HG03039 (cell line): ENCODE measurements at regions not wholly inside any gene's neighbourhood (a gene's known extent, or its start where the extent isn't known, plus 50 kb on each side); places are given as distances from the start of the nearest gene placed in this dataset.

Experiments
- ATAC-seq: cut with Tn5 transposase; IDR thresholded peaks from one replicate; pipeline ENCODE4 v1.9.1; 2021; ENCODE audit warnings: mild to moderate bottlenecking, moderate library complexity; ENCODE audit not compliant: unreplicated experiment

- no peak for ATAC-seq
Observed at GRCh38 chr4:155077452-155078229, 130.8 kb upstream of the NPY2R start.

DNA sequence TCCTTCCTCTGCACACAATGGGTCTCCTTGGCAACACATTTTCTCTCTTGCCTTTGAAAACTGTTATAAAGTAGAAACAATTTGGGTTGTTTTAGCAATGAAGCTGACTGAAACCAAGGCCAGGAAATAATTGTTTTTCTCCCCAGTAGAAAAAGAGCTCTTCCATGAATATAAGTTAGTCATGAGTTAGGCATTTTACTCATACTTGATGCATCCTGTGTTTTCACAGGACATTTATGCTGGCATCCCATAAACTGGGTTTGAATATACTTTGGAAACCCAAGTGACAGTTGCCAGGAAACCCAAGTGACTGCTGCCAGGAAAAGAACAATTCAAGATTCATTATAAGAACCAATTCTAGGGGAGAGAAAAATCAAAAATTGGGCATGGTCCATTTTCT lies 128.6 kb upstream of the NPY2R start:
- no peak for ATAC-seq

GRCh38 chr4:155081222-155081621 lies 127.2 kb upstream of the NPY2R start:
- ATAC-seq = no peak

GRCh38 chr4:155085843-155086530 lies 122.4 kb upstream of the NPY2R start:
- ATAC-seq = no peak

DNA sequence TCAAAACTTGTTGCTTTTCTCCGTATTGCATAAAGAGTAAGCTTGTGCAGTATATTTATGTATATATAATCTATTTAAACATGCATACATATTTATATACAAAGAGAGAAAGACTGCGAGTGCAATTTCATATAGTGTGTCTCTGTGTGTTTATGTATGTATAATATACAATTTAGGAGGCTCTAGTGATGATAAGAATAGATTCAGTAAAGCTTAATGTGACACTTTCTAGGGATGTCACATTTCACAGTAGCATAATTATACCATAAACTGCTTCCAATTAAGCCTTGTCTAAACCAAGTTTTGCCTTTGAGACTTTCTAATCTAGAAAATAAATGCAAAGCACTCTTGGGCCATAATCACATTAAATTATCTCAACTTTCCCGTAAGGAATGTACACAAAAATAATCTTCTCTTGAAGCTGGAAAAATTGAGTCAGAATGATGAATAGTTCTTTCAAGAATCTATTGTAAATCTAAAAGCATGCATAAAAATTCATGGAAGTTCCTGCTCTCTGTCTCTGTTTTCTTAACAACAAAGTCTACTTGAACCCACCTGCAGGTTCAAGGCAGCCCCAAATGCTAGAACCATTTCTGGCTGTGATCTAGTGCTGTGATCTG lies 114.1 kb upstream of the NPY2R start:
- ATAC-seq = no peak

- ATAC-seq = no peak
Observed at GRCh38 chr4:155099231-155099630, 109.2 kb upstream of the NPY2R start.

DNA sequence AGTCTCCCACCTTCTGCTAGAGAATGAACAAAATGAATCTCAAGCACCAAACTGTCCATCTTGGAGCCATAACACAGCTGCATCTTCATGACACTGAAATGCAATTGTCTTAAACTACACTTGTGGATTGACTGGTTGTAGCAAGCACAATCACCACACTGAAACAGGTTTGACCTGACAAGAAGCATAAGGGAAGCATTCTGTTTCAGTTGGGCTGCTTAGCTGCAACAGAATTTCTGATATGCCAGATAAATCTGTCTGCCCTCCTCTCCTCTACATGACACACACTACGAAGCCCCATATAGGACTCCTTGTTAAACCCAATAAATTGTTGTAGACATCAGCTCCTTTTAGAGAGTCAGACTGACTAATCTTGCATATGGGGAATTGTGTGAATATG lies 101.8 kb upstream of the NPY2R start:
- no peak for ATAC-seq

DNA sequence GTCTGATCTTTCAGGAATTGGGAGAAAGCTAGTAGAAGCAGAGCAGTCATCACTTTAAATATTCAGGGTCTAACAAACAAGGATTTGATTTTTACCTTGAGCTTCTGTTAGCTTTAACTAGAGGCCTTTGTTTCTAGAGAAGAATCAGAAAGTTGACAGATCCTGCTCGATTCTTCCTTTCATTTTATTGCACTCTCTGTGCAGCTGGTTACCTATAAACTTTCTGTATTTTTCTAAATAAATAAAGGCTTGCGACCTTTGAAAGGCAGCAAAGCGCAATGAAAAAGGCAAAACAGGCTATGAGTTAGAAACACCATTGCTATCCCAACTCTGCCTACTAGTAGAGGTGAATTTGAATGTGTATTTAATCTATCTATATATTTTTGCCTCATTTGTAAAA lies 101.4 kb upstream of the NPY2R start:
- no peak for ATAC-seq

DNA sequence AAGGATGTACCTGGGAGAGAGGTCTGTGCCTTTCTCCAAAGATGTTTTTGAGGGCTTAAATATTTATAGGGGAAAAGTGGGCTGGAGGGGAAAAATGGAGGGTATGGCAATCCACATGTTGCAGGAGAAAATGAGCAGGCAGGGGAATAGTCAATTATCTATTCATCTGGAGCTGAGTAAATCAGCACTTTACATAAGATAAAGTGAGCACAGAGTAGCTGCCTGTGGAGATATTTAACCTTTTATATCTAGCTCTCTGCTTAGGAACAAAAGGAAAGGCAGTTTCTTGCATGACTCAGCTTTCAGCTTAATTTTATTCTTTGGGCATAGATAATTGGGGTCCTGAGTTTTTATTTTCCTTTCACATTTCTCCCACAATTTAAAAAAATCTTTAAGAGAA lies 93.6 kb upstream of the NPY2R start:
- no peak for ATAC-seq

DNA sequence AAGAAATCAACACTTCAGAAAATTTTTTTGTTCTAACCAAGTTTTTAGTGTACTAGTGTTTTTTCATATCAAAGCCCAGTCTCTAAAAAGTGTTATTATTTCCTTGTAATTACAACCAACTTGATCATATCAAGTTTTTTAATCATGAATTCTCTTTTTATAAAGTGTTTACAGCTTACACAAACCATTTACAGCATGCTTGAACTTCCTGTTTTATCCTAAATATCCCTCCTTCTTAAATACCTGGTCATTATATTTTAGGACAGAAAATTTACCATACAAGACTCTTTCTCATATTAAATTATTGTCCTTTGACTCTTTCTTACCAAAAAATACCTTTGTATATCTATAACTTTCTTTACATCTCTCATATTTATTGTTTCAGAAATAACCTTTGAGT lies 89.4 kb upstream of the NPY2R start:
- ATAC-seq = no peak

DNA sequence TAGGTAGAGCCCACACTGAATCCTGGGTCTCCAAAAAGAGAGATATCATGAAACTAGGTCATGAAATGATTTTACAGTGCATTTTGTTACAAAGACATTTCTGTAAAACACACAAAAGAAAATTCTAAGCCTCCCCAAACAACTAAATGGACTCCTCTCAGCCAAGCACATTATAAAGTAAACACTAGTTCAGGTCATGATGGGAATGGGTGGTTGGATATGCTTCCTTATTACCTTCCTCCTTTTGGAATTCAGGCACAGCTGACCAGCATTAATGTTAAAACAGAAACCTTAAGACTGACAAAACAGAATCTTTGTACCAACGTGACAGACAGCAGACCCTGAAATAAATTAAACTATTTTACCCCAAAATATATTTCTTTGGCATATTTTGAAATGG lies 87.9 kb upstream of the NPY2R start:
- no peak for ATAC-seq

DNA sequence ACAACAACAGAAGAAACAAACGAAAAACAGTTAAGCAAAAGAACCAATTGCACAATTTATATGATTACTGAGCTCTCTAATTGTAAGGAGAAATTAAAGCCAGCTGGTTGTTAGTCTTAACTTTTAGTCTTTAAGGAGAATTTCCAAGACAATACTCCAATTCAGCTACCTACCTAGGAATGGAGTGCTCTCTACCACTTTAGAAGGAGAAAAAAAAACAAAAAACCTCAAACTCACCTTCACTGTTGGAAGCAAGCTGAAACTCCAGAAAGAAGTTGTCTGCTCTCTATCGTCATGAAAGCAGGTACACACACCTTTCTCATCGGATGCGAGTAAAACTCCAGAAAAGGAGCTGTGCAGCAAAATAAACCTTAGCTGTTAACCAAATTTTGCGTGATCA lies 86.1 kb upstream of the NPY2R start:
- no peak for ATAC-seq

- ATAC-seq = no peak
Observed at GRCh38 chr4:155134136-155134535, 74.3 kb upstream of the NPY2R start.

DNA sequence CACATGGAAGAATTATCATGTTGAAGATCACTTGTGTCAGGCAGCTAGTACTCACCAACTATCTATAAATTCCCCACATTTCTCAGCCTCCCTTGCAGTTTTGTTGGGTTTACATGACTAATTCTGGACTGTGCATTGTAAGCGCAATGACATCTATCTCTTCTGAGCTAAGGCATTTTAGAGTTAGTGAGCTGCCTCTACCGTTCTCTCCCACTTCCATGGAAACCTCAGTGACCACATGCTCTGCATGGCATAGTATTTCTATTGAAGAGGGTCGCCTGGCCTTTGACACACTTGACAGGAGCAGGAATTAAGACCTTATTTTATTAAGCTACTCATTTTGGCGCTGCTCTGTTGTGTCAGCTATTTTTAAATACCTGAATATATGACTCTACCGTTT lies 67.5 kb upstream of the NPY2R start:
- ATAC-seq = no peak

- no peak for ATAC-seq
Observed at GRCh38 chr4:155143512-155143911, 64.9 kb upstream of the NPY2R start.
